ENCODE measurements at regions not wholly inside any gene's neighbourhood (a gene's known extent, or its start where the extent isn't known, plus 50 kb on each side); places are given as distances from the start of the nearest gene placed in this dataset.

DNA sequence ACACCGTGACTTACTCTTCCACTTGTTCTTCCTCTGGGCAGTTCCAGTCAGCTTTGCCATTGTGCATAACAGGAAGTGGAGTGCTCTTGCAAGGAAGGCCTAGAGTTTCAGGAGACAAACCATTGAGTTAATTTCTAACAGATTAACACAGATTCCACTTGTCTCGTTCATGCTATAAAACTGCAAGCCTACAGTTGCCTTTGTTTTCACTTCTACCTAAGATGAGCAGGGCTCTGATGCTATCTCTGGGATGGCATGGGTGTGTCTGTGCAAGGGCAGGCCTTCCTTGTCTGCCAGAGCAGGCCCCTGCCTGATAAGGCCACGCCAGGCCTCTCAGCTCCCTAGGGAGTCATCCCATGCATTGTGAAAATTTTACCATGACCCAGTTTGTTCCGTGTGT, 67.7 kb upstream of the PGRMC2 start:
- DNase-seq (ENCODE audit: low spot score) = no peak

DNA sequence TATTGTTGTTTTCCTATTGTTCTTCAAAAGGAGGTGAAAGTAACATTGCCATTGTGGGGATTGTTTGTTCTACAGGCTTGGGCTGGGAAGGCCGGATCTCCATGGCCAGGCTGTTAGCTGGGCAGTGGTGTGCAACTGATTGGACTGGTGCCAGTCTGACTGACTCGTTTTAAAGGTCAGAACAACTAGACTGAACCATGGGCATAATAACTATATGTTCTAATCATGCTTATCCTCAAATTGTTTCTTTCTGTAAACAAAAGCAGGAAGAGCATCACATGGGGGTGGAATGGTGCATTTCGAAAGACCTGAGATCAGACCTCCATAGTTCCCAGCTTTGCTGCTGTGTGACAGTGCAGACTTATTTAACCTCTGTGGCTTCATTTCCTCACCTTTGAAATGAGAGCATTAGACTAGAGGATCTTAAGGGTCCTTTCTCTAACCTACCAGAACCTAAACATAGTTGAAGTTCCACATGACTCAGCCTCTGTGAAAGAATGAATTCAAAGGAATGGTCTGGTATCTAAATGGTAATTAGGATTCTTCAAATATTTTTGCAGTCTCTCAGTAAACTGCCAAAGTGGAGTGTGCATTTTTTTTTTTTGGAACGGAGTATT, 66.7 kb upstream of the PGRMC2 start:
- no peak for DNase-seq (ENCODE audit: low spot score)

DNA sequence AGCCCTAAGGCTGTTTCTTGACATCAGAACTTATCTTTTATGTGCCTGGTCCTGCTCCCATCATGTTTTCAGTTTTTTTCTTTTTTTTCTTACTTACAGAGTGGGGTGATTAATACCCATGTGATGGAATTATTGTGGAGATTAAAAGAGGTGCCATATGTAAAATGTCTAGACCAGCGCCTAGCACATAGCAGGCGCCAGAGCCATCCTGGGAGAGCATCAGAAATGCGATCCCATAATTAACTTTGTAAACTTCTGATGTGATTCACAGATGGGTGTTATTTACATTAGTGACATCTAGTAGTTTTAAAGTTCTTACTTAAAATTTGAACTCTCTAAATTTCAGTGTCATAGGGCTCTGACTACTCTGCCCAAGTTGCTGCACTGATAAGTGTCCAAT, 66.2 kb upstream of the PGRMC2 start:
- no peak for DNase-seq (ENCODE audit: low spot score)

DNA sequence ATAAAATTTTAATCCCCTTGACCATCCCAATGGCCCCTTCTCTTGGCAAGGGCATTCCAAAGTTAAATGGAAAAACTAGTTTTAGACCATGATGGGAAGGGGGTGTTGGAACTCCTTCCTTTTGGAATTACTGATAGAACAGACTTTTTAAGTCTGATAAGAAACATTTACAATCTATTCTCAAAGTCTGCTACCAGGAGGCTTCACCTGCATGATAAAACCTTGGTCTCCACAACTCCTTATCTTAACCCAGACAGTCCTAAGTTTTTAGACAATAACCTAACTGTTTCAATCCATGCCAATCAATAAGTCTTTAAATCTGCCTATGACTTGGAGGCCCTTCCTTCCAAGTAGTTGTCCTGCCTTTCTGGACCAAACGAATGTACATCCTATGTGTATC, 63.9 kb upstream of the PGRMC2 start:
- DNase-seq (ENCODE audit: low spot score) = no peak

DNA sequence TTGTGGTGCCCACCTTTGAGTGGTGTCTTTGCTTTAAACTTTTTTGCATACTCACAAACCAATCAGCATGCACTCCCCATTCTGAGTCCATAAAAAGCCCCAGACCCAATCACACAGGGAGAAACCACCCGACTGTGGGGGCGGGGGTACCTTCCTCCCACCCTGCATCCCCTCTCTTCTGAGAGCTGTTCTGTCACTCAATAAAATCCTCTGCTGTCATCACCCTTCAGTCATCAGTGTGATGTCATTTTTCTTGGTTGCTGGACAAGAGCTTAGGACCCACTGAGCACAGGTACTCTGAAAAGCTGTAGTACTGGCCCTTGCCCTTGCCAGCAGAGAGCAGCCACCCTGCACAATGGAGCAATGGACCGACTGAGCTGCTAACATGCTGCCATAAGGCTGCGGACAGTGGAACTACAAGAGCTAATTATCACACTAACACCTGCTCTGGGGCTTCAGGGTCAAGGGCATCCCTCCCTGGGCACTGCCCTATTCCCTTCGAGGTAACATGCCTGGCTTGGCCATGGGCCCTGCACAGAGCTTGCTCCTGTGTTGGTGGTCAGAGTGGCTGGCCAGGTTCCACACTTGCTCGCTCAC, 62.9 kb upstream of the PGRMC2 start:
- DNase-seq (ENCODE audit: low spot score) = no peak

DNA sequence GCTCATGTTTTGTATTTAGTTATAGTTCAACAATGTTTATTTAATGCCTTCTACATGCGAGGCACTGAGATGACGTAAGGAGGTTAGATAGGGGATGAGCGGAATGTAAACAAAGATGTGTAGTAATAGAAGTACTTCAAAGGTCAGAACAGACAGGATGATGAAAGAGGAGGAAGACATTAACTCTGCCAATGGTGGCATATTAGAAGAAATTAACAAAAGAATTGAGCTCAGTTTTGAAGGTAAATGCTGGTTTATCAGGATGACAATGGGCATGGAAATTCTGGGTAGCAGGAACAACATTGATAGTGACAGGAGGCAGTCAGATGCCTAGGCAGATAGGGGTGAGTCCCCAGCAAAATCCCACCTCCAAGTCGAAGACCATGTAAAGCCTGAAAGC, 62.3 kb upstream of the PGRMC2 start:
- no peak for DNase-seq (ENCODE audit: low spot score)

DNA sequence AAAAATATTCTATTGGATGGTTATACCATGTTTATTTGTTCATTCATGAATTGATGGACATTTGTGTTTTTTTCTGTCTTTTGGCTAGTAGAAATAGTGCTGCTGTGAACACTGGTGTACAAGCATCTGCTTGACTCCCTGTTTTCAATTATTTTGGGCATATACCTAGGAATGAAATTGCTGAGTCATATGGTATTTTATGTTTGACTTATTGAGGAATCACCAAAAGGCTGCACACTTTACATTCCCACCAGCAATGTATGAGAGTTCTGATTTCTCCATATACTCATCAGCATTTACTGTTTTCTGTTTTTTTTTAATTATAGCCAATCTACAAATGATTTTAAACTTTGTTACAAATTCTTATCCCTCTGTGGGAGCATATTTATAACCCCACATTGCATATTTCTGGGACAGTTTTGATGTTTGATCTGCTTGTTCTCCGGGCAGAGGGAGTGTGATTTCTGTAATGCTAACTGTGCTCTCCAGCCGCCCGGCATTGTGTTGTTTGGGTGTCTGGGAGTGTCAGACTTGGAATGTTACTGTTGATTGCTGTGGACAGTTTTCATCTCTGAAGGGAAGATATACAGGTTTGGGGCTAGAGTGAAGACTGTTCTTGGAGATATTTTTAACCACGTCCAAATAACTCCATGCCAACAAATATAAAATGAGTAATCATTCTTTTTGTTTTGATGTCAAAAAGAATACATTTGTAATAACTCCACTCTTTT, 60.5 kb upstream of the PGRMC2 start:
- DNase-seq (ENCODE audit: low spot score) = no peak

DNA sequence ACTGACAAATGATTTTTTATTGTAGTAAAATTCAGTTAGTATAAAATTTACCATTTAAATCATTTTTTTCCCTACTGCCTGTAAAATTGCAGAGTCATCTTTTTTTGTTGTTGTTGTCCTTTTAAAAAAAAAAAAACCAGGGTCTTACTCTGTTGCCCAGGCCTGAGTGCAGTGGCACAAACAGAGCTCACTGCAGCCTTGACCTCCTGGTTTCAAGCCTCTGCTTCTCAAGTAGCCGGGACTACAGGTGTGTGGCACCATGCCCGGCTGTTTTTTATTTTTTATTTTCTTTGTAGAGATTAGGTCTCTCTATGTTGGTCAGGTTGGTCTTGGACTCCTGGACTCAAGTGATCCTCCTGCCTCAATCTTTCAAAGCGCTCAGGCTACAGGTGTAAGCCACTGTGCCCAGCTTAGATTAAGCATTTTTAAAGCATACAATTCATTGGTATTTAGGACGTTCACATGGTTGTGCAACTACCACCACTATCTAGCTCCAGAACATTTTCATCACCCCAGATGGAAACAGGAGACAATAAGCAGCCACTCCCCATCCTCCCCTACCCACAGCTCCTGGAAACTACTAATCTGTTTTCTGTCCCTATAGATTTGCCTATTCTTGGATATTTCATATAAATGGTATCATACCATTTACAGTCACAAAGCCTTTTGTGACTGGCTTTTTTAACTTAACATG, 59.7 kb upstream of the PGRMC2 start:
- no peak for DNase-seq (ENCODE audit: low spot score)

DNA sequence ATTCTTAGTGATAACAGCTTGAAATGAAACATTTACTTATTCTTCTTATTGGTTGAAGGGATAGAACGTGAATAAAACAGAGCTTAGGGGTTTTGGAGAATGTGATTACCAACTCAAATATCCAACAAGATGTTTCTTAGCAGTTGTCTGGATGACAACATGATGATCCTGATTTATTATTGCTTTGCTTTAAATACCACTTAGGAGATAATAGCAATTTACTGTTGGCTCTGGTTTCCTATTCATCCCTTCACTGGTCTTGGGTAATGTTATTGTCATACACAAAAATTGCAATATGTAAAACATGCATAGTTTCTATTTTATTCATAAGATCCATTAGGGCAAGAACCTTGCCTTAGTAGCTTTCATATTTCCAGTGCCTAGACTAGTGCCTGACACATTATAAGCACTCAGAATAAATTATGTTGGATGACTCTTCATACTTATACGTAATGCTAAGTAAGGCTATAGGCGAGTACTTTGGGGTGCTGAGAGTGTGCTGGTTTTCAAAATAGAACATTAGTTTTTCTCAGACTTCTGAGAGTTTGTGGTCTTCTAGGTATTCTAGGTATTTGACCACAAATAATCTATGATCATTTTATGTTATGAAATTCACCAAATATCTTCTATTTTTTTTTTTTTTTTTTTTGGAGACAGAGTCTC, 58.6 kb upstream of the PGRMC2 start:
- no peak for DNase-seq (ENCODE audit: low spot score)

DNA sequence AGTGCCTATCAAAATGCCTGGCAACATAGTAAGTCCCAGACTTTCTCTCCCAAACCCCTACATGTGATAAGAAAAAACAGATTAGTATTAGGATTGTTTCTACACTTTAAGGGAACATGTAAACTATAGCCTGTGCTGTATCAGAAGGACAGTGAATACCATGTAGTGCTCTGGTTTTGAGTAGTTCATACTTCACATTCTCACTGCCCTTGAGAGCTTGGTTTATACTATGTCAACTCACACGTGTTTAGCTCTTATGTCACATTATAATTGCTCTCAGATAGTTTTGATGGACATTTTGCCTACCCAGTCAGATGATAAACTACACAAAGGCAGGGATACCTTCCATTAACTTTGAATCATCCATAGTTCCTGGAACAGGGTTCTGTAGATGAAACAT, 58.0 kb upstream of the PGRMC2 start:
- no peak for DNase-seq (ENCODE audit: low spot score)

DNA sequence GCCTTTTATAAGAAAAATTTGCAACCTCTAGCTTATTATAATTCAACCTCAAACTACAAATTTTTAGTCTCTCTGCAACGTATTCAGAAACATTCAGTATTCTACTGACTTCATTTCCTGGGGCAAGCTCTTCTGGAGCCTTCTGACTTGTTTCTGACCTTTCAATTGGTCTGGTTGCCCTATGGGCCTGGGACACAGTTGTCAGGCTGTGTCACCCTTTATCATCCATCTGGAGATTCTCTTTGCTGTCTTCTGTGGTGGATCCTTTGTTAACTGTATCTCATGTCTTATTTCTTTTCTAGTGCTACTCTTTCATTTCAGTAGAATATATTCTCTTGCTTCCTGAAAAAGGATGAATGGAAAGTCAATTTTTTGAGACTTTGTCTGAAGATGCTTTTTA, 55.1 kb upstream of the PGRMC2 start:
- no peak for DNase-seq (ENCODE audit: low spot score)

DNA sequence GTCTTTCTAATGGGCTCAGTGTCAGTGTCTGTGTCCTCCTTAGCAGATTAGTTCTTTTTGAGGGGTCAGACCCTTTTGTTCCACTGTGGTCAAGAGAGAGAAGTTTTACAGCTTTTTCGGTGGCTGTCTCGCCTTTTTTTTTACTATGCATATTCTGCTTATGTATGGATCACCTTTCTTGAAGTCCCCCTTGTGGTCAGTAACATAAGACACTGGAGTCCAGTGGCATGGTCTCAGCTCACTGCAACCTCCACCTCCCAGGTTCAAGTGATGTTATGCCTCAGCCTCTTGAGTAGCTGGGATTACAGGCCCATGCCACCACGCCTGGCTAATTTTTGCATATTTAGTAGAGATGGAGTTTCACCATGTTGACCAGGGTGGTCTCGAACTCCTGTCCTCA, 54.0 kb upstream of the PGRMC2 start:
- no peak for DNase-seq (ENCODE audit: low spot score)

DNA sequence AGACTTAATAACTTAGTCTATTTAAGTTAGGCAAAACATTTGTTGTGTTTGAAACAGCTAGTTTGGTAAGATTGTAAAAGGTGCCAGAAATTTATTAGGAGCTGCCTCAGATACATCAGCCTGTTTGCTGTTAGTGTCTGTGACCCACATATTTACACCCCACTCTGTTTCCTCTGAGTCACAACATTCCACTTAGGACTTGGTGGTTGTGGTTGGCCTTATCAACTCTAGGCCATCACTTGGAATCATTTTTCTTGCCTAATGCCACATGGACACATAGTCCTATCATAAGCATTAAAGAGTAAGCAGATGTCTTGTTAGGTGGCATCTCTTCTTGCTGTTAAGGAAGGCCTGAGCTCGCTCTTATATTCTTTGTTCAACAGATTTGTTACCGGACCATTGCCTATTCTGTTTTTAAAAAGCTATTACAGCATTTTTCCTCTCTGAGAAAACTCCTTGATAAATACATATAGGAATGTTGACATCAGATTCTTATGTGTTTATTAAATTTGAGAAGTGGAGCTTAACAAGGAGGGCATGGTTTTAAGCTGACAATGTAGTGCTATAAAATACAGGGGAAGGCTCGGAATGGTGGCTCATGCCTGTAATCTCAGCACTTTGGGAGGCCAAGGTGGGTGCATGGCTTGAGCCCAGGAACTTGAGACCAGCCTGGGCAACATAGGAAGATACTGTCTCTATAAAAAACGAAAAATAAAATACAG, 51.2 kb upstream of the PGRMC2 start:
- DNase-seq (ENCODE audit: low spot score) = no peak

DNA sequence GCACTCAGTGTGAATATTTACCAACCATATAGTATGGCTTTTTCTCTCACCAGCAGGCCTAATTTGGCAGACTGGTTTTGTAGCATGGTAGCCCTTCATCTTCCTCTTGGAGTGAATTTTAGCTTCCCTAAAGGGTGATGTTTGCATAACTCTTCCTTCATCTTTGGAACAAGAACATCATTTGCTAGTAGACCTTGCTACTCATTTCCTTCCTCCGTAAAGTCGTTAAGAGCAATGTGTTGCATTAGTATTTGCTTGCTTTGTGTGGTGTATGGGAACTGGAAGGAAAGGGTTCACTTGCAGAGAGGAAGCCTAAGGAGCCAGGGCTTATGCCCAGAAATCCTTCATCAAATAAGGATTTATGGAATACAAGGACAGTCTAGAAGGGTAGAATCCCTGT, 50.2 kb upstream of the PGRMC2 start:
- no peak for DNase-seq (ENCODE audit: low spot score)
